ENCODE measurements at regions not wholly inside any gene's neighbourhood (a gene's known extent, or its start where the extent isn't known, plus 50 kb on each side); places are given as distances from the start of the nearest gene placed in this dataset.
A peak's percentile ranks its signal among the peaks of the same experiment; 100 is the strongest.

GRCh38 chr9:118038713-118039112, 334.5 kb downstream of the TLR4 start:
- TF ChIP-seq, protein P1, sequence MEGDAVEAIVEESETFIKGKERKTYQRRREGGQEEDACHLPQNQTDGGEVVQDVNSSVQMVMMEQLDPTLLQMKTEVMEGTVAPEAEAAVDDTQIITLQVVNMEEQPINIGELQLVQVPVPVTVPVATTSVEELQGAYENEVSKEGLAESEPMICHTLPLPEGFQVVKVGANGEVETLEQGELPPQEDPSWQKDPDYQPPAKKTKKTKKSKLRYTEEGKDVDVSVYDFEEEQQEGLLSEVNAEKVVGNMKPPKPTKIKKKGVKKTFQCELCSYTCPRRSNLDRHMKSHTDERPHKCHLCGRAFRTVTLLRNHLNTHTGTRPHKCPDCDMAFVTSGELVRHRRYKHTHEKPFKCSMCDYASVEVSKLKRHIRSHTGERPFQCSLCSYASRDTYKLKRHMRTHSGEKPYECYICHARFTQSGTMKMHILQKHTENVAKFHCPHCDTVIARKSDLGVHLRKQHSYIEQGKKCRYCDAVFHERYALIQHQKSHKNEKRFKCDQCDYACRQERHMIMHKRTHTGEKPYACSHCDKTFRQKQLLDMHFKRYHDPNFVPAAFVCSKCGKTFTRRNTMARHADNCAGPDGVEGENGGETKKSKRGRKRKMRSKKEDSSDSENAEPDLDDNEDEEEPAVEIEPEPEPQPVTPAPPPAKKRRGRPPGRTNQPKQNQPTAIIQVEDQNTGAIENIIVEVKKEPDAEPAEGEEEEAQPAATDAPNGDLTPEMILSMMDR (IDR thresholded peaks at IDR 0.05; ENCODE audit: low read depth, low read length, missing control alignments) = peak; percentile 7
- no peak for DNase-seq (ENCODE audit: low read depth)
- no peak overlapping the region for H3K4me3 ChIP-seq (ENCODE audit: low read depth, low read length)

DNA sequence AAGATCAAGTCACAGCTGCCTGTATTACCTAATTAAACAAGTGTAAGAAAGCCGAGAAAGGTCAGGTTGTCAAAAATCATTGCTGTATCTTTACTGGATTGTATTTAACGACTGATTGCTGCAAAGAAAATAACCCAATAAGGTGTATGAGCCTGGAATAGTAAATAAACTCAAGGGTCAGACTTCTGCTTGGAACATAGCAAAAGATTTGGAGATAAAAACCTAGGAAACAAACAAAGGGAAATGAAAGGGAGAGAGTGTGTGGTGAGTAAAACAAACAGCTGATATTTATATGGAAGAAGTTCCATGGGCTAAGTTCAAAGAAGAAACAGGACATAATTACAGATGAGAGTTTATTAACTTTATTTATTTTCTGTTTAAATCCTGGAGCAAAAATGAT, 354.0 kb downstream of the TLR4 start:
- H3K4me3 ChIP-seq (ENCODE audit: low read depth, low read length) = no peak overlapping the region
- TF ChIP-seq, protein P1 (IDR thresholded peaks at IDR 0.05; ENCODE audit: low read depth, low read length, missing control alignments) = no peak
- no peak for DNase-seq (ENCODE audit: low read depth)

DNA sequence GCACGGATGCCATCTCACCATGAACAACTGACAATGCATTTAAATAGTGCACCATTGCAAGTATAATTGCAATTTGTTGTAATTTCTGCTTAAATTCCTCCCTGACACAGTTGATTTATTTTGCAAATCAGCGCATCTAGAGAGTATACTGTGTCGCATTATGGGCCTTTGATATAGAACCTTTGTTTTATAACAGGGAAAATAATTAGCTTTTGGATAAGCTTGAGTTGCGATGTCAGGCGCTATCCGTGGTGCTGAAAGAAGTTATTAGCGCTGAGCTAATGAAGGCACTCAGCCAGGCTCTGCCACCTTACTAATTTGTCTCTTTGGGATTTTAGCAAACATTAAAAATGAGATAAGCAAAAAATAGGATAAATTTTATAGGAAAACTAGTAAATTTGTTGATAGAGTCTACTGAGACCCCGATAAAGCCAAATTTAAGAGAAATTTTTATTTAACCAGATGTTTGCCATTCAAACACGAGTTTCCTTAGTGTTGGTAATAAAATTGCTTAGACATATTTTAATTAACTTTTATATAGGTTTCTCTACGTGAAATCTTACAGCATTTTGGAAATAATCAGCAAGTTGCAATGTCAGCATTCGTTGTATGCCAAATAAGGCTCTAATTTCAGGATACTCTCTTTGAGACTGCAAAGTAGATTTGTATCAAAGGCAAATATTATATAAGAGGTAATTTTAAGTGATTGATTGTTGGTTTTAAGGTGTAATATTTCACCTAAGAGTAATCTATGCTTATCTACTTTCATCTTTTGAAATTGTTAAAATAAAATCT, 355.5 kb downstream of the TLR4 start:
- no peak overlapping the region for H3K4me3 ChIP-seq (ENCODE audit: low read depth, low read length)
- no peak for DNase-seq (ENCODE audit: low read depth)
- TF ChIP-seq, protein P1 (IDR thresholded peaks at IDR 0.05; ENCODE audit: low read depth, low read length, missing control alignments) = no peak

DNA sequence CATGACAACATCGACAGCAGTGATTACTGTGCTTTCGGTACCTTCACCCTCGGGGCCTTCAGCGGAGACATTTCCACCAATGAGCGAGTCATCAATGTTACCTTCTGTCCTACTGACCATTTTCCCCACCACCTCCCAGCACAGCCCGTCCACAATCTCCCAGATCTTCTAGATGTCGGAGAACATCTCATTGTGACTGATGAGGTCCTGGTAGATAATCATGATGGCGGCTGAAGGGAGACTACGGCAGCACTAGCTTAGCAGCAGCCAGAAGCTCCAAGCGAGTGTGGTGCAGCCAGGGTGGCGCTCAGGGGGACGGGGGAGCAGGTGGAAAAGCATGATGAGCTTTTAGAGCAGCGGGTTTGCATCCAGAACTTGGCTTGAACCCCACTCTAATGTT, 379.0 kb downstream of the TLR4 start:
- no peak for DNase-seq (ENCODE audit: low read depth)
- no peak overlapping the region for H3K4me3 ChIP-seq (ENCODE audit: low read depth, low read length)
- TF ChIP-seq, protein P1 (IDR thresholded peaks at IDR 0.05; ENCODE audit: low read depth, low read length, missing control alignments) = no peak

GRCh38 chr9:118088090-118088489, 383.9 kb downstream of the TLR4 start:
- no peak overlapping the region for H3K4me3 ChIP-seq (ENCODE audit: low read depth, low read length)
- TF ChIP-seq, protein P1 (IDR thresholded peaks at IDR 0.05; ENCODE audit: low read depth, low read length, missing control alignments) = no peak
- DNase-seq (ENCODE audit: low read depth) = no peak

DNA sequence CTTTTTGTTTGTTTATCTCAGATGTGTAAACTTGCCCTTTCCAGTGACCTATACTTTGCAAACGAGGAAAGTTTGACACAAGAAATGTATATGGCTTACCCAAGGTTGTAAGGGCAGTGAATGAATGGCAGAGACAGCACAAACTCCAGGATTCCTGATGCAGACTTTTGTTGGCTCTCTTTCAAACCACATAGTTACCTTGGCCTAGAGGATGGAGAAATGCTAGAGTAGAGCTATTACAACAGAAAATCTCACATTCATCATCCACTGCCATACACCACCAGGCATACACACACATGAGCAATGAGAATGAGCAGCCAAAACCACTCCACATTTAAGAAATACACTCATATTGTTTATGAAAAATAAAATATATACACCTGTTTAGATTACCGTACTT, 387.0 kb downstream of the TLR4 start:
- TF ChIP-seq, protein P1 (IDR thresholded peaks at IDR 0.05; ENCODE audit: low read depth, low read length, missing control alignments) = no peak
- H3K4me3 ChIP-seq (ENCODE audit: low read depth, low read length) = no peak overlapping the region
- no peak for DNase-seq (ENCODE audit: low read depth)
